SJCRH30 (cell line): ENCODE measurements at regions not wholly inside any gene's neighbourhood (a gene's known extent, or its start where the extent isn't known, plus 50 kb on each side); places are given as distances from the start of the nearest gene placed in this dataset.

Experiments used
- DNase-seq, 2 experiments: peaks; one replicate each; pipeline ENCODE4 v3.0.0-alpha.2; 2015 to 2020
- H3K27ac ChIP-seq: fragments of 250-450 bp; sonication (Bioruptor Pico); 2 replicates; pipeline ENCODE4 v1.5.1; 2020; ENCODE audit warnings: mild to moderate bottlenecking, moderate library complexity
- H3K27me3 ChIP-seq: fragments of 250-450 bp; sonication (Bioruptor Pico); 2 replicates; pipeline ENCODE4 v1.5.1; 2020; ENCODE audit warnings: mild to moderate bottlenecking, moderate library complexity
- H3K36me3 ChIP-seq: fragments of 250-450 bp; sonication (Bioruptor Pico); 2 replicates; pipeline ENCODE4 v1.5.1; 2020; ENCODE audit warnings: mild to moderate bottlenecking, moderate library complexity
- H3K4me1 ChIP-seq: fragments of 250-450 bp; sonication (Bioruptor Pico); 2 replicates; pipeline ENCODE4 v1.5.1; 2020; ENCODE audit warnings: mild to moderate bottlenecking, moderate library complexity
- H3K4me3 ChIP-seq: fragments of 250-450 bp; sonication (Bioruptor Pico); 2 replicates; pipeline ENCODE4 v1.5.1; 2020; ENCODE audit warnings: mild to moderate bottlenecking, moderate library complexity
- H3K9me3 ChIP-seq: fragments of 250-450 bp; sonication (Bioruptor Pico); replicated peaks from 2 replicates; pipeline ENCODE4 v1.5.1; 2020; ENCODE audit warnings: mild to moderate bottlenecking, moderate library complexity

- H3K27me3 ChIP-seq: no peaks in the 10 kb centered on the region
- H3K4me1 ChIP-seq: no peaks in the 10 kb centered on the region
- DNase-seq: no peak
- no peak overlapping the region for H3K4me3 ChIP-seq
- H3K9me3 ChIP-seq: no peaks in the 10 kb centered on the region
- no peaks in the 10 kb centered on the region for H3K36me3 ChIP-seq
- no peak overlapping the region for H3K27ac ChIP-seq
Measured at GRCh38 chr1:222104097-222104496, 362.2 kb upstream of the DUSP10 start.

DNA sequence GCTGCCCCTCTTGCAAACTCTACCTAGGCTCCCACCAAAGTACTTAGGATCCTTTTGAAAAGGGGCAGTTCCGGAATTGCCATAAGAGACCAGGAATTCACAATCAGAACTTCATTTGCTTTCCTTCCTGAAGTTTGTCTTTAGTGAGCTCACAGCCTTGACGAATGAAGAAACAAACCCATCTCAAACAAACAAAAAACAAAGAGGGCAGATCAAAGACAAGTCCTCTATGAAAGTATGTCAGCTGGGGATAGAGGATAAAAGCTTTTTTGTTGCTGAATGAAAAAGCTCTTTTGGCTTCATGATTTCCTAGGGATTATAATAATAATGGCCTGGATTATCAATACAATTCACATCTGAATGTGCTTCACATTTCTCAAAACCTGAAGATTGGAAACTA, 357.9 kb upstream of the DUSP10 start:
- H3K27ac ChIP-seq: no peak overlapping the region

DNA sequence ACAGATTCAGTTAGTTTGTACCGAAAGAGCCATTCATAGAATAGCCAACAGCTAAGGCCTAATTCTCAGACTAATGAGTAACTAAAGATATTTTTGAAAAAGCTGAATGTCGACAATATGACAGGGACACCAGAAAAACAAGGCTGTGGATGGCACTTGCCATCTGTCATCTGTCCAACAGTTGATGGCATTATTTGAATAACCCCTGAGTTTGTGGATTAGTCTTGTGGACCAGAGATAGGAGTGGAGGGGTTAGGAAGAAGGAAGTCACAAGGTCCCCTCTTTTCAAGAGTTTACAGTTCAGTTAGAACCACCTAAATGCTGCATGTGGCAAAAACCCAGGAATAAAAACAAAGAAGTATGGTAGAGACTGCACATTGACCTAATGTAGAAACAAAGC, 356.5 kb upstream of the DUSP10 start:
- no peaks in the 10 kb centered on the region for H3K4me1 ChIP-seq
- no peaks in the 10 kb centered on the region for H3K36me3 ChIP-seq
- no peak overlapping the region for H3K4me3 ChIP-seq
- DNase-seq: no peak
- no peaks in the 10 kb centered on the region for H3K9me3 ChIP-seq
- H3K27ac ChIP-seq: no peak overlapping the region
- H3K27me3 ChIP-seq: no peaks in the 10 kb centered on the region

More for the DNA sequence above, 357.9 kb upstream of the DUSP10 start:
- no peaks in the 10 kb centered on the region for H3K4me1 ChIP-seq
- no peaks in the 10 kb centered on the region for H3K27me3 ChIP-seq
- H3K9me3 ChIP-seq: no peaks in the 10 kb centered on the region
- H3K4me3 ChIP-seq: no peak overlapping the region
- DNase-seq: no peak
- H3K36me3 ChIP-seq: no peaks in the 10 kb centered on the region

DNA sequence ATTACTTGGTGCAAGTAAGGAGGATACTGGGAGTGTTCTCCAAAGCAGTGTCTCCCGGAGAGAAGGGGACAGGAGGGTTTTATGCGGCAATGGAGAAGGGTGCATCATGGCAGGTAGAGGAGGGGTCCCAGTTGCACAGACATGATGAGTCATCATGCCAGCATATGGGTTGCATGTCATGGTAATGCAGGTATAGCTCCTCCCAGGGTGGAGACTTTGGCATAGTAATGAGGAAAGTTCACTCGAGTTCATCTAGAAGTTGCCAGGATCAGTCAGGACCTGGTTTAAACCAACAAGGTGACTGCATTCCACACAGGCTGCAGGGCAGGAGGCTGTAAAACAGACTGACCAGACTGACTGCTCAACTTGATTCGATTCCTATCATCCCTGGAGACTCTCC, 355.7 kb upstream of the DUSP10 start:
- no peaks in the 10 kb centered on the region for H3K4me1 ChIP-seq
- H3K9me3 ChIP-seq: no peaks in the 10 kb centered on the region
- no peaks in the 10 kb centered on the region for H3K36me3 ChIP-seq
- no peak overlapping the region for H3K27ac ChIP-seq
- DNase-seq: no peak
- H3K4me3 ChIP-seq: no peak overlapping the region
- H3K27me3 ChIP-seq: no peaks in the 10 kb centered on the region

DNA sequence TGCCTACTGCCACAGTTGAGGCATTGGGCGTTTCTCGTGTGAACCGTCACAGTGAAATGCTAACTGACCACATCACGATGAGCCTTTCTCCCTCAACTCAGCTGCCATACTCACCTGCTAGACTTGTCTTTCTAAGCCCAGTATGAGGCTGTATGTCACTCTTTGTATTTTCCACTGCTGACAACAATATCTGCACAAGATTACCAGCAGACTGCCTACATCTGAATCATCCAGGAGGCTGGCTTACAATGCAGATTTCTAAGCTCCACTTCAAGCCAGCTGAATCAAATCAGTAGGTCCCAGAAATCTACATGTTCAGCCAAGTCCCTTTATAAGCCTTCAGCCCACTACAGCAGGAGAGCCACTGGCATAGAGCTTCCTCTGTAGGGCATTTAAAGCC, 355.0 kb upstream of the DUSP10 start:
- DNase-seq: no peak
- no peaks in the 10 kb centered on the region for H3K36me3 ChIP-seq
- no peaks in the 10 kb centered on the region for H3K4me1 ChIP-seq

GRCh38 chr1:222096476-222096772, 354.5 kb upstream of the DUSP10 start:
- no peaks in the 10 kb centered on the region for H3K36me3 ChIP-seq
- H3K4me1 ChIP-seq: no peaks in the 10 kb centered on the region
- DNase-seq: no peak
- no peak overlapping the region for H3K4me3 ChIP-seq
- no peaks in the 10 kb centered on the region for H3K27me3 ChIP-seq
- no peak overlapping the region for H3K27ac ChIP-seq
- H3K9me3 ChIP-seq: no peaks in the 10 kb centered on the region

More for the DNA sequence above, 355.0 kb upstream of the DUSP10 start:
- no peaks in the 10 kb centered on the region for H3K9me3 ChIP-seq
- H3K4me3 ChIP-seq: no peak overlapping the region
- H3K27ac ChIP-seq: no peak overlapping the region
- H3K27me3 ChIP-seq: no peaks in the 10 kb centered on the region

DNA sequence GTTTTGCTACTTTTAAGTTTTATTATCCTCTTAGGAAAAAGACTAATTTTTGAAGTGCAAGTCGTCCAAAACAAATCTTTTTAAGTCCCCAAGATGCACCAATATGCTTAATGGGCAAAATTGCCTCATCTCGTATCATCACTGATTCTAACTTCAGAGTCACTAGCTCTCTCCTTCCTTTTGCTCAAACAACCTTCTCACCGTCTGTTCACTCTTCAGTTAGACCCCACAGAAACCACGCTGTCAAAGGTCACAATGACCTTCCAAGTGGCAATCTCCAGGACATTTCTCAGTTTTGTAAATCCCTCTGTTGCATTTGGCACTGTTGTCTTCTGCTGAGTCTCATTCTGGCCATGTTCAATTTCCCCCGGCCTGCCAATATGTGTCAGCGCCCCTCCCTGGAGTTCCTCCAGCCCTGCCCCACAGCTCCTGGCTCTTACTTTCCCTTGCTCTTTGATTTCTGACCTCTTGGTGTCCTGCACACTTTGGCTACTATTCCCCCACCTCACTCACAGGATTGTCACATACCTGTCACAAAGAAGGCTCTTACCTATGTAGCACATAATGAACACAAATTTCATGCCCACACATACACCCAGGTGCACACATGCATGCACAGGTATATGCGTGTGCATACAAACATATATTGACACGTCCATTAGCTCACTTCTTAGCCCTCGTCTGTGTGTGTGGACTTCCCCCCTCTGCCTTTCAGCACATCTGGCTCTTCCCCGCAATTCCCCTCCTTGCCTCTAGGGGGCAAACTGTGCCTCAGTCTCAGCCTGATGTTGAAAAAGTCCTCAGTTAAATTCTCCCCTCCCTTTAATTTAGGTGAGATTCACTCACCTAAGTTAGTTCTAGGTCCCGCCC, 354.0 kb upstream of the DUSP10 start:
- H3K4me3 ChIP-seq: no peak overlapping the region
- no peaks in the 10 kb centered on the region for H3K4me1 ChIP-seq
- no peaks in the 10 kb centered on the region for H3K36me3 ChIP-seq
- DNase-seq: peak; percentile 39 to 72
- no peak overlapping the region for H3K27ac ChIP-seq
- no peaks in the 10 kb centered on the region for H3K9me3 ChIP-seq
- no peaks in the 10 kb centered on the region for H3K27me3 ChIP-seq

- no peaks in the 10 kb centered on the region for H3K27me3 ChIP-seq
- H3K36me3 ChIP-seq: no peaks in the 10 kb centered on the region
- H3K27ac ChIP-seq: no peak overlapping the region
- no peak overlapping the region for H3K4me3 ChIP-seq
- no peaks in the 10 kb centered on the region for H3K9me3 ChIP-seq
- no peak for DNase-seq
- H3K4me1 ChIP-seq: no peaks in the 10 kb centered on the region
Measured at GRCh38 chr1:222093518-222093917, 351.6 kb upstream of the DUSP10 start.

- DNase-seq: no peak
- no peaks in the 10 kb centered on the region for H3K9me3 ChIP-seq
- no peaks in the 10 kb centered on the region for H3K4me1 ChIP-seq
- no peak overlapping the region for H3K27ac ChIP-seq
- no peaks in the 10 kb centered on the region for H3K36me3 ChIP-seq
- no peak overlapping the region for H3K4me3 ChIP-seq
- no peaks in the 10 kb centered on the region for H3K27me3 ChIP-seq
Measured at GRCh38 chr1:222090103-222090502, 348.2 kb upstream of the DUSP10 start.

DNA sequence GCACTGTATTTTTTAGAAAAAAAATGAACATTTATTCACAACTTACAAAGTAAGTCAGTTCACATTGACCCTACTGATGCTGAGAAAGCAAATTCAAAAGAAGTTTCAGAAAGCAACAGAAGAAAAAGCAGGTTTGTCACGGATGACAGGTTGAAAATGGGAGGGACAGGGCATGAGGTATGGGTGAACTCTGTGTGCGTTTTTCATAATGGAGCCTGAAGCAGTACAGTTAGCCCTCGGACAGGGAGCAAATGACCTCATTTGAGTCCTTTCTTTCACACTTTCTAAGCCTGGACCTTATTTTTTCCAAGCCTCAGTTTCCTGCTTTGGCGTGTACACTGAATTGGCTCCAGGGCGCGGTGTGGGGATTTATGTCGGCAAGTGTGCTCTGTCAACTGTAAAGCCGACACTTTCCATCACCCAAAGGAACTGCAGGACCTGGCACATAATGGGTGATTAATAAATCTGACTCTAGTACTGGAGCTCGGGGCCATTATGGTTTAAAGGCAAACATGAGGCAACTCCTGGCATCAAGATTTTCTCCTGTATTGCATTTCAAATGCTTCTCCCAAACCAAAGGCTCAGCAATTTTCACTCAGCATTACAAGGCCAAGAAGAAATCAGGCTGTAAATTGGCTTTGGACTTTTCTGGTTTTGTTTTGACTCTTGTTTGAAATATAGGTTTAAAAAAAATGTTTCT, 345.5 kb upstream of the DUSP10 start:
- no peak for DNase-seq
- no peaks in the 10 kb centered on the region for H3K36me3 ChIP-seq
- no peak overlapping the region for H3K27ac ChIP-seq
- no peak overlapping the region for H3K4me3 ChIP-seq
- no peaks in the 10 kb centered on the region for H3K4me1 ChIP-seq
- H3K27me3 ChIP-seq: no peaks in the 10 kb centered on the region
- no peaks in the 10 kb centered on the region for H3K9me3 ChIP-seq

DNA sequence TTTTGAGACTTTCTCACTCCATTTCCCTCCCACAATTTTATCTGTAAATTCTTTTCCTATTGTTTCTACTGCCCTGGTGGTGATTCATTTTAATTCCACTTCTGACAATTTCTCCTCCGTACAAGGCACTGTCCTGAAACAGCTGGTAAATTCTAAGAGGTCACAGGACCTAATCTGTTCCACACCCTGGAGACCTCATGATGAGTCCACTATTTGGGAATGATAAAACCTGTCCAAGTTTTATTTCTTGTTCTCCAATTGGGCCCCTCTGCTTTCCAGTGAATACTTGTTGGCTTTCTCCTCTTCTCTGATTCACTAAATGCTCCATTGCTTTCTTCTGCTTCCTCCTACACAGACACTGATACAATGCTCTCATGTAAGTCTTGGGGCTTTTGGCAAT, 343.1 kb upstream of the DUSP10 start:
- no peak for DNase-seq
- Histone ChIP-seq H3K27me3 (no peaks in the 10 kb centered on the region), H3K4me3 (no peak overlapping the region), H3K27ac (no peak overlapping the region), H3K36me3 (no peaks in the 10 kb centered on the region), H3K4me1 (no peaks in the 10 kb centered on the region), H3K9me3 (no peaks in the 10 kb centered on the region)

DNA sequence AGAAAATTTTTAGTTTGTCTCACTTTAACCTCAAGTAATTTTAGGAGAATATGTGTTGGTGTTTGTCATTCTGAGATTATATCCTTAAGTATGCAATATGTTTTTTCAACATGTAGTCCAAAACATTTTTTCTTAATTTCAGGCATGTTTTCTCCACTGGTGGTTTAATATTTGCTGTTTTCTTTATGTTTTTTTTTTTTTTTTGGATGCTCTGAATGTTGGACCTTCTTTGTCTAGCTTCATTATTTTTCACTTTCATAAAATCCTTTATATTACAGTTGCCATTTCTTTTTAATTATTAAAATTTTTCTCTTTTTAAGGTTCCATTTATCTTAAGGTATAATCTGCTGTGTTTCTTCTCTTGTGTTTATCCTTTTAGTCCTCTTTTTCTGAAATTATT, 342.2 kb upstream of the DUSP10 start:
- Histone ChIP-seq H3K36me3 (no peaks in the 10 kb centered on the region), H3K4me1 (no peaks in the 10 kb centered on the region), H3K27me3 (no peaks in the 10 kb centered on the region), H3K9me3 (no peaks in the 10 kb centered on the region), H3K27ac (no peak overlapping the region), H3K4me3 (no peak overlapping the region)
- no peak for DNase-seq

- Histone ChIP-seq H3K27me3 (no peaks in the 10 kb centered on the region), H3K4me1 (no peaks in the 10 kb centered on the region), H3K36me3 (no peaks in the 10 kb centered on the region), H3K4me3 (no peak overlapping the region), H3K27ac (no peak overlapping the region), H3K9me3 (no peaks in the 10 kb centered on the region)
- DNase-seq: no peak
Measured at GRCh38 chr1:222081859-222082258, 340.0 kb upstream of the DUSP10 start.

DNA sequence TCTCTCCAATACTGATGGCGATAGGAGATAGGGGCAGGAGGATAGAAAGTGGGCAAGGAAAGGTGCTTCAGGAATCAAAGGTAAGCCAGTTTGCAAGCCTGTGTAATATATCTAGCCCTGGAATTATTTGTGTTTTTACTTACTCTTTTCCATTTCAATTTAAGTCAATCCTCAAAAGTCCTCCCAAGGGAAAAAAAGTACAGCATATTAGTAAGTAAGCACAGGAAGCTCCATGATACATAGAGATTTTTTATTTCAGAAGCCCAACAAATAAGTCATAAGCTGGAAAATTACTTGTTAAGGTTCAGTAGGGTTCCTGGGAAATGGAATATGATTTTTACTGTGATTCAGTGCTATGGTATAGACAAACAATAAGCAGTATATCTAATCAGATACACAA, 337.7 kb upstream of the DUSP10 start:
- no peaks in the 10 kb centered on the region for H3K4me1 ChIP-seq
- 0 out of 2 replicates have a peak, but pooled peaks cover 1% of the 10 kb centered on the region for H3K9me3 ChIP-seq
- H3K27me3 ChIP-seq: no peaks in the 10 kb centered on the region
- H3K4me3 ChIP-seq: no peak overlapping the region
- DNase-seq: no peak
- H3K36me3 ChIP-seq: no peaks in the 10 kb centered on the region
- no peak overlapping the region for H3K27ac ChIP-seq

DNA sequence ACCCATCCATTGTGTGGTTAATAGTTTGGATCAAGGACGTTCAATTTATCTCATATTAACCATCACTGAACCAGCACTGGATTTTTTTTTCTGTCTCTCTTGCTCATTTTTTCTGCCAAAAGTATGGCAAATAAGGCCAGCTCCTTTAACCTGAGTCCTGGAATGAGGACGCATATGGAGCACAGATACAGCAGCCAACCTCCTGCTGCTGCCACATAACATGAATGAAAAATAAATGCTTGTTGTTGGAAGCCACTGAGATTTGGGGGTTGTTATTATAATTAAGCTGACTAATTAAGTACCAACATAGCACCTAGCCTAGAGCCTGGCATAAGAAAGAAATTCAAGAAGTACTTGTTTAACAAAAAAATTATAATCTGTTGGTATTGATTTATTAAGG, 335.3 kb upstream of the DUSP10 start:
- H3K27ac ChIP-seq: no peak overlapping the region
- DNase-seq: no peak
- H3K36me3 ChIP-seq: no peaks in the 10 kb centered on the region
- 0 out of 2 replicates have a peak, but pooled peaks cover 4% of the 10 kb centered on the region for H3K9me3 ChIP-seq
- H3K4me1 ChIP-seq: 0 out of 2 replicates have a peak, but pooled peaks cover 2% of the 10 kb centered on the region
- no peak overlapping the region for H3K4me3 ChIP-seq
- no peaks in the 10 kb centered on the region; the same call in 1 of the 2 replicates for H3K27me3 ChIP-seq
